Ovary (tissue), 7 donors: ENCODE measurements at regions not wholly inside any gene's neighbourhood (a gene's known extent, or its start where the extent isn't known, plus 50 kb on each side); places are given as distances from the start of the nearest gene placed in this dataset.

ENCODE experiments used
- DNase-seq, 5 donors: peaks; one replicate each; pipeline ENCODE4 v3.0.0-alpha.2; 2019 to 2020
- H3K27ac ChIP-seq, 2 donors: fragments of 200-600 bp; one replicate each; pipeline versions ENCODE4 v1.5.1 to v1.8.0; 2019 to 2022
- H3K27me3 ChIP-seq: fragments of 200-600 bp; one replicate; pipeline ENCODE4 v1.8.0; 2022
- H3K36me3 ChIP-seq: fragments of 200-600 bp; sonication (generic); one replicate; pipeline ENCODE4 v1.5.1; 2019
- H3K4me1 ChIP-seq: one replicate; pipeline ENCODE4 v1.8.1; 2013; ENCODE audit warnings: mild to moderate bottlenecking, moderate library complexity; ENCODE audit not compliant: insufficient read depth
- H3K4me3 ChIP-seq: fragments of 200-600 bp; sonication (generic); one replicate; pipeline ENCODE4 v1.5.1; 2017
- H3K9me3 ChIP-seq, 2 donors: fragments of 200-600 bp in 1 of 2; sonication (generic) in 1 of 2; one replicate each; pipeline versions ENCODE4 v1.5.1 to v1.8.1; 2013 to 2019; ENCODE audit warnings: mild to moderate bottlenecking in 1 of 2, moderate library complexity in 1 of 2
- CTCF ChIP-seq, 3 donors: fragments of 450-650 bp in 2 of 3; fragments of 200-600 bp in 1 of 3; IDR thresholded peaks; one replicate each; pipeline versions ENCODE4 v1.5.1 to v1.8.0; 2016 to 2022; ENCODE audit warnings: antibody characterized with exemption in 3 of 3, mild to moderate bottlenecking in 1 of 3
- EP300 ChIP-seq: sonication (generic); formaldehyde crosslinking; IDR thresholded peaks from one replicate; pipeline ENCODE4 v1.6.1; 2017; ENCODE audit warnings: antibody characterized with exemption
- POLR2A ChIP-seq: fragments of 450-650 bp; IDR thresholded peaks from one replicate; pipeline ENCODE4 v1.6.1; 2017; ENCODE audit warnings: antibody characterized with exemption, mild to moderate bottlenecking, moderate library complexity
- WGBS, 3 donors: extraction: QIAGEN DNeasy Blood & Tissue Kit in 1 of 3; methylation state at CpG; one replicate each; pipeline versions ENCODE4 v1.1.5 to v1.1.7; 2013 to 2017; 5-methylcytosine and 5-hydroxymethylcytosine counted together
- intact Hi-C, 4 donors: fragments of 100-400 bp; cut with DNase I; formaldehyde crosslinking; loops; one replicate each; pipeline versions ENCODE4 v1.11.0 to v1.15.1; 2022 to 2023
- donor health status: DM: no; HTN: no; CAD: no; lungs with moderate emphysema.
- donor health status: DM: no; HTN: no; CAD: no.
- donor health status: Bipolar disorder and iron deficiency.
- donor health status: DM: no; HTN: no; CAD: no.
- donor health status: DM: yes; HTN: yes; CAD: no.

GRCh38 chr2:35410431-35411061 lies 945.0 kb upstream of the CRIM1 start:
- no peak overlapping the region for H3K4me3 ChIP-seq
- no peak overlapping the region for H3K27ac ChIP-seq
- H3K9me3 ChIP-seq: no peaks in the 10 kb centered on the region
- peak in 3 of 5 donors; percentile 24 to 47 (median 39) for DNase-seq
- intact Hi-C loops: no loop called here
- TF ChIP-seq CTCF (IDR thresholded peaks at IDR 0.05): peak in 1 of 3 donors; percentile 35
- no peak for TF ChIP-seq EP300
- no peak for TF ChIP-seq POLR2A
- 33 to 41% (median 34%) methylated on average over 5 of the region's 5 CpGs for WGBS, 3 donors
- no peaks in the 10 kb centered on the region for H3K4me1 ChIP-seq
- no peaks in the 10 kb centered on the region for H3K27me3 ChIP-seq
- no peaks in the 10 kb centered on the region for H3K36me3 ChIP-seq

- intact Hi-C loops: no loop called here
- WGBS, 3 donors: 80 to 88% (median 88%) methylated on average over 2 of the region's 2 CpGs
- H3K27ac ChIP-seq: no peak overlapping the region
These were observed 945.8 kb upstream of the CRIM1 start for GRCh38 chr2:35409762-35410161.

GRCh38 chr2:35408320-35408719 lies 947.3 kb upstream of the CRIM1 start:
- Histone ChIP-seq H3K27me3 (no peaks in the 10 kb centered on the region), H3K9me3 (no peaks in the 10 kb centered on the region), H3K27ac (no peak overlapping the region), H3K36me3 (no peaks in the 10 kb centered on the region), H3K4me3 (no peak overlapping the region), H3K4me1 (no peaks in the 10 kb centered on the region)
- intact Hi-C loops: no loop called here
- no peak for DNase-seq
- no peak for TF ChIP-seq CTCF (IDR thresholded peaks at IDR 0.05)
- TF ChIP-seq EP300: no peak
- no peak for TF ChIP-seq POLR2A

More at GRCh38 chr2:35409762-35410161, 945.8 kb upstream of the CRIM1 start:
- Histone ChIP-seq H3K27me3 (no peaks in the 10 kb centered on the region), H3K4me3 (no peak overlapping the region), H3K4me1 (no peaks in the 10 kb centered on the region), H3K9me3 (no peaks in the 10 kb centered on the region), H3K36me3 (no peaks in the 10 kb centered on the region)
- DNase-seq: no peak
- TF ChIP-seq EP300 (no peak), CTCF (IDR thresholded peaks at IDR 0.05) (no peak), POLR2A (no peak)

- H3K27me3 ChIP-seq: no peaks in the 10 kb centered on the region
- no peak for DNase-seq
- no peak overlapping the region for H3K4me3 ChIP-seq
- WGBS, 3 donors: 92 to 94% (median 92%) methylated on average over 22 of the region's 22 CpGs
- TF ChIP-seq POLR2A: no peak
- TF ChIP-seq CTCF (IDR thresholded peaks at IDR 0.05): no peak
- TF ChIP-seq EP300: no peak
- no peaks in the 10 kb centered on the region for H3K36me3 ChIP-seq
- no peaks in the 10 kb centered on the region for H3K9me3 ChIP-seq
- no peaks in the 10 kb centered on the region for H3K4me1 ChIP-seq
- H3K27ac ChIP-seq: no peak overlapping the region
- intact Hi-C loops: no loop called here
These were observed 963.7 kb upstream of the CRIM1 start for GRCh38 chr2:35391736-35392442.
